Sigmoid colon (tissue), 4 donors: ENCODE measurements at regions not wholly inside any gene's neighbourhood (a gene's known extent, or its start where the extent isn't known, plus 50 kb on each side); places are given as distances from the start of the nearest gene placed in this dataset.

Experiments used
- POLR2A ChIP-seq, 2 donors: fragments of 450-650 bp; IDR thresholded peaks; one replicate each; pipeline ENCODE4 v1.6.1; 2016; ENCODE audit warnings: antibody characterized with exemption in 2 of 2, mild to moderate bottlenecking in 2 of 2, moderate library complexity in 2 of 2
- POLR2AphosphoS5 ChIP-seq, 4 donors: sonication (generic); formaldehyde crosslinking; IDR thresholded peaks; one replicate each; pipeline ENCODE4 v1.6.1; 2017; ENCODE audit warnings: antibody characterized with exemption in 4 of 4
- TF ChIP-seq, protein P1 (sequence below), 4 experiments: fragments of 450-650 bp in 3 of 4; fragments of 200-600 bp in 1 of 4; IDR thresholded peaks; one replicate each; pipeline ENCODE4 v1.5.1; 2016 to 2019; ENCODE audit warnings: antibody characterized with exemption in 4 of 4, mild to moderate bottlenecking in 3 of 4, moderate library complexity in 2 of 4

DNA sequence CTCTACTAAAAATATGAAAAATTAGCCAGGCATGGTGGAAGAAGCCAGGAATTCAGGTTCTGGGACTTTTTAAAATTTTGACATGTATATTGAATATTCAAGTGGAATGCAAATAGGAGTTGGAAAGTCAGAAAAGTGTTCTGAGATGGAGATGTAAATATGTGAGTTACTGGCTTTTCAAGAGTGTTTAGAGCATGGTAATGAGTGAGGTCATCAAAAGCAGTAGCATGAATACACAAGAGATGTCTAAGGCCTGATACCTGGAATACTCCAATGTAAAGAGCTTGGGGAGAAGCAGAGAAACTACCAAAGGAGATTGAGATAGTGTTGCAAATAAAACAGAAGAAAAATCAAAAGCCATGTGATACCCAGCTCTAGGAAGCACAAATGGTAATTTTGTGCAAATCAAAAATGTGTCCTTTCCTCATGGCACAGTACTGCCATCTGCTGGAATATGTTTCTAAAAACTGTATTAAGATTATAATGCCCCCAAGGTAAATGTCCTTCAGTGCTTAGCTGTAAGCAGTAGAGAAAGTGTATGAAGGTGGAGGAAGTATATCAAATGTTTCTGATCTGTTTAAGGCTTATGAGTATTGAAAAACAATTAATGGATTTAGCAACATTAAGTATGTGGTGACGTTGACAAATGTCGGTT, 908.4 kb downstream of the KCNJ18 start:
- TF ChIP-seq, protein P1, sequence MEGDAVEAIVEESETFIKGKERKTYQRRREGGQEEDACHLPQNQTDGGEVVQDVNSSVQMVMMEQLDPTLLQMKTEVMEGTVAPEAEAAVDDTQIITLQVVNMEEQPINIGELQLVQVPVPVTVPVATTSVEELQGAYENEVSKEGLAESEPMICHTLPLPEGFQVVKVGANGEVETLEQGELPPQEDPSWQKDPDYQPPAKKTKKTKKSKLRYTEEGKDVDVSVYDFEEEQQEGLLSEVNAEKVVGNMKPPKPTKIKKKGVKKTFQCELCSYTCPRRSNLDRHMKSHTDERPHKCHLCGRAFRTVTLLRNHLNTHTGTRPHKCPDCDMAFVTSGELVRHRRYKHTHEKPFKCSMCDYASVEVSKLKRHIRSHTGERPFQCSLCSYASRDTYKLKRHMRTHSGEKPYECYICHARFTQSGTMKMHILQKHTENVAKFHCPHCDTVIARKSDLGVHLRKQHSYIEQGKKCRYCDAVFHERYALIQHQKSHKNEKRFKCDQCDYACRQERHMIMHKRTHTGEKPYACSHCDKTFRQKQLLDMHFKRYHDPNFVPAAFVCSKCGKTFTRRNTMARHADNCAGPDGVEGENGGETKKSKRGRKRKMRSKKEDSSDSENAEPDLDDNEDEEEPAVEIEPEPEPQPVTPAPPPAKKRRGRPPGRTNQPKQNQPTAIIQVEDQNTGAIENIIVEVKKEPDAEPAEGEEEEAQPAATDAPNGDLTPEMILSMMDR (IDR thresholded peaks at IDR 0.05), result no peak
- TF ChIP-seq POLR2AphosphoS5 (IDR thresholded peaks at IDR 0.05) (no peak), POLR2A (IDR thresholded peaks at IDR 0.05) (no peak)
